ENCODE measurements at regions not wholly inside any gene's neighbourhood (a gene's known extent, or its start where the extent isn't known, plus 50 kb on each side); places are given as distances from the start of the nearest gene placed in this dataset.

GRCh38 chr3:96754128-96754527 is 60.3 kb upstream of the EPHA6 start:
- Histone ChIP-seq H3K4me3 (ENCODE audit: low read depth, low read length) (no peak overlapping the region), H2BK12ac (ENCODE audit: low read length) (no peak overlapping the region), H4K12ac (ENCODE audit: low read depth, low read length) (no peak overlapping the region), H3K4me1 (ENCODE audit: control insufficient read depth in 1 of 2, insufficient read depth in 2 of 2, low read length in 2 of 2) (peaks cover 0 to 1% of the 10 kb centered on the region in 2 experiments), H3K27ac (ENCODE audit: low read depth, low read length) (no peak overlapping the region), H3K23ac (ENCODE audit: low read length) (no peak overlapping the region), H2AFZ (ENCODE audit: insufficient read depth, low read length, poor library complexity) (no peak overlapping the region), H3K36me3 (ENCODE audit: control insufficient read depth in 1 of 2, insufficient read depth in 2 of 2, low read length in 2 of 2) (no peaks in the 10 kb centered on the region), H3K18ac (ENCODE audit: low read length) (no peak overlapping the region), H3K9ac (ENCODE audit: low read length) (no peak overlapping the region), H3K79me2 (ENCODE audit: control insufficient read depth, insufficient read depth, low read length, poor library complexity) (no peaks in the 10 kb centered on the region), H2BK5ac (ENCODE audit: low read depth, low read length, poor library complexity) (no peak overlapping the region), H3K79me1 (ENCODE audit: low read length) (no peaks in the 10 kb centered on the region), H3K9me3 (ENCODE audit: insufficient read depth, low read depth, low read length) (no peaks in the 10 kb centered on the region), H4K91ac (ENCODE audit: low read depth, low read length) (no peak overlapping the region), H3K4ac (ENCODE audit: low read depth, low read length) (no peak overlapping the region), H2BK120ac (ENCODE audit: insufficient read depth, low read length, poor library complexity) (no peak overlapping the region), H2AK5ac (ENCODE audit: low read length) (no peak overlapping the region), H4K8ac (ENCODE audit: low read depth, low read length) (no peak overlapping the region), H3K14ac (ENCODE audit: low read length) (no peak overlapping the region), H3K4me2 (ENCODE audit: low read length) (no peak overlapping the region), H3K27me3 (ENCODE audit: insufficient read depth, low read length) (no peaks in the 10 kb centered on the region)
- WGBS (ENCODE audit: extremely low coverage, insufficient coverage, insufficient read length) = no CpG with 5 or more reads among the region's 5 CpGs
- DNase-seq = no peak

DNA sequence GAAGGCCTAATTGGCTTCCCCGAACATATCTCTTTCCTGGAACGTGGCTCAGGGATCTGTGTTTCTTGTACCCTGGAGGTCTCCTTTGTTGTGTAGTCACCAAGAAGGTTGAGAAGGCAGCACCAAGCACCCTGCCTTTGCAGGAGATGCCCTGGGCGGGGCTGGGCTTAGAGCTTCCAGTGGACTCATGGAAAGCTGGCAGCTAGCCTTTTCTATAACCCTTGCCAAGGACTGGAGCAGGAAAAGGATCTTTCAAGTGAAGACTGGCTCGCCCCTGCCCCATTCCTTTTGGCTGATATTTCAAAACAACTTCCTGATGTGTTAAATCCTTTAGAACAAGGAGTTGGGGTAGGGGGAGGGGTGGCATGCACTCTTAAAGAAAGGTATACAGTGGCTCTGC is 58.9 kb upstream of the EPHA6 start:
- no peak overlapping the region for H2BK5ac ChIP-seq (ENCODE audit: low read depth, low read length, poor library complexity)
- H3K9me3 ChIP-seq (ENCODE audit: insufficient read depth, low read depth, low read length) = no peaks in the 10 kb centered on the region
- H2BK12ac ChIP-seq (ENCODE audit: low read length) = no peak overlapping the region
- H3K4me3 ChIP-seq (ENCODE audit: low read depth, low read length) = no peak overlapping the region
- H3K18ac ChIP-seq (ENCODE audit: low read length) = no peak overlapping the region
- H3K27ac ChIP-seq (ENCODE audit: low read depth, low read length) = no peak overlapping the region
- H3K4ac ChIP-seq (ENCODE audit: low read depth, low read length) = no peak overlapping the region
- peaks cover 0 to 1% of the 10 kb centered on the region in 2 experiments for H3K4me1 ChIP-seq (ENCODE audit: control insufficient read depth in 1 of 2, insufficient read depth in 2 of 2, low read length in 2 of 2)
- H3K4me2 ChIP-seq (ENCODE audit: low read length) = no peak overlapping the region
- no peaks in the 10 kb centered on the region for H3K27me3 ChIP-seq (ENCODE audit: insufficient read depth, low read length)
- H3K9ac ChIP-seq (ENCODE audit: low read length) = no peak overlapping the region
- no peak for DNase-seq
- H4K8ac ChIP-seq (ENCODE audit: low read depth, low read length) = no peak overlapping the region
- no peaks in the 10 kb centered on the region for H3K79me1 ChIP-seq (ENCODE audit: low read length)
- H4K12ac ChIP-seq (ENCODE audit: low read depth, low read length) = no peak overlapping the region
- no peak overlapping the region for H2AFZ ChIP-seq (ENCODE audit: insufficient read depth, low read length, poor library complexity)
- no peak overlapping the region for H3K23ac ChIP-seq (ENCODE audit: low read length)
- H3K79me2 ChIP-seq (ENCODE audit: control insufficient read depth, insufficient read depth, low read length, poor library complexity) = no peaks in the 10 kb centered on the region
- H2BK120ac ChIP-seq (ENCODE audit: insufficient read depth, low read length, poor library complexity) = no peak overlapping the region
- no peak overlapping the region for H4K91ac ChIP-seq (ENCODE audit: low read depth, low read length)
- no peak overlapping the region for H2AK5ac ChIP-seq (ENCODE audit: low read length)
- H3K14ac ChIP-seq (ENCODE audit: low read length) = no peak overlapping the region
- no CpG with 5 or more reads among the region's 4 CpGs for WGBS (ENCODE audit: extremely low coverage, insufficient coverage, insufficient read length)
- H3K36me3 ChIP-seq (ENCODE audit: control insufficient read depth in 1 of 2, insufficient read depth in 2 of 2, low read length in 2 of 2) = no peaks in the 10 kb centered on the region

GRCh38 chr3:96756516-96756915 is 57.9 kb upstream of the EPHA6 start:
- Histone ChIP-seq H3K9ac (ENCODE audit: low read length) (no peak overlapping the region), H3K4me2 (ENCODE audit: low read length) (no peak overlapping the region), H3K4ac (ENCODE audit: low read depth, low read length) (no peak overlapping the region), H3K4me1 (ENCODE audit: control insufficient read depth in 1 of 2, insufficient read depth in 2 of 2, low read length in 2 of 2) (peaks cover 0 to 1% of the 10 kb centered on the region in 2 experiments), H3K9me3 (ENCODE audit: insufficient read depth, low read depth, low read length) (no peaks in the 10 kb centered on the region), H4K91ac (ENCODE audit: low read depth, low read length) (no peak overlapping the region), H2BK12ac (ENCODE audit: low read length) (no peak overlapping the region), H3K79me2 (ENCODE audit: control insufficient read depth, insufficient read depth, low read length, poor library complexity) (no peaks in the 10 kb centered on the region), H3K27me3 (ENCODE audit: insufficient read depth, low read length) (no peaks in the 10 kb centered on the region), H3K23ac (ENCODE audit: low read length) (no peak overlapping the region), H3K18ac (ENCODE audit: low read length) (no peak overlapping the region), H3K4me3 (ENCODE audit: low read depth, low read length) (no peak overlapping the region), H3K79me1 (ENCODE audit: low read length) (no peaks in the 10 kb centered on the region), H2AFZ (ENCODE audit: insufficient read depth, low read length, poor library complexity) (no peak overlapping the region), H2BK120ac (ENCODE audit: insufficient read depth, low read length, poor library complexity) (no peak overlapping the region), H4K8ac (ENCODE audit: low read depth, low read length) (no peak overlapping the region), H2AK5ac (ENCODE audit: low read length) (no peak overlapping the region), H2BK5ac (ENCODE audit: low read depth, low read length, poor library complexity) (no peak overlapping the region), H3K36me3 (ENCODE audit: control insufficient read depth in 1 of 2, insufficient read depth in 2 of 2, low read length in 2 of 2) (no peaks in the 10 kb centered on the region), H3K14ac (ENCODE audit: low read length) (no peak overlapping the region), H4K12ac (ENCODE audit: low read depth, low read length) (no peak overlapping the region), H3K27ac (ENCODE audit: low read depth, low read length) (no peak overlapping the region)
- no peak for DNase-seq
- no CpG with 5 or more reads among the region's 1 CpG for WGBS (ENCODE audit: extremely low coverage, insufficient coverage, insufficient read length)

DNA sequence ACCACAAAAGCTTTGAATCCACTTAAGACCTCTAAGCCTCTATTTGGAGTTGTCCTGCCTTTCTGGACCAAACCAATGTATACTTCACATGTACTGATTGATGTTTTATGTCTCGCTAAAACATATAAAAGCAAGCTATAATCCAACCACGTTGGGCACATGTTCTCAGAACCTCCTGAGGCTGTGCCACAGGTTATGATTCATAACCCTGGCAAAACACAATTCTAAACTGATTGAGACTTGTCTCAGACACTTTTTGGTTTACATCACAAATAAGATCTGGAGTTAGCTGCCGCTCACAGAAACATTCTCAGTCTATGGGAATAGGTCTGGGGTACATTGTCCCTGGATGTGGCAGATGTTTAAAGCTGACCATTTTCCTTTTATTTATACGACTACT is 53.4 kb upstream of the EPHA6 start:
- H2AK5ac ChIP-seq (ENCODE audit: low read length) = no peak overlapping the region
- H3K4me1 ChIP-seq (ENCODE audit: control insufficient read depth in 1 of 2, insufficient read depth in 2 of 2, low read length in 2 of 2) = no peaks in the 10 kb centered on the region
- no peak overlapping the region for H3K14ac ChIP-seq (ENCODE audit: low read length)
- H3K23ac ChIP-seq (ENCODE audit: low read length) = no peak overlapping the region
- H3K4ac ChIP-seq (ENCODE audit: low read depth, low read length) = no peak overlapping the region
- no peak overlapping the region for H4K91ac ChIP-seq (ENCODE audit: low read depth, low read length)
- H3K9me3 ChIP-seq (ENCODE audit: insufficient read depth, low read depth, low read length) = peaks cover 2% of the 10 kb centered on the region
- H3K36me3 ChIP-seq (ENCODE audit: control insufficient read depth in 1 of 2, insufficient read depth in 2 of 2, low read length in 2 of 2) = no peaks in the 10 kb centered on the region
- no peaks in the 10 kb centered on the region for H3K79me2 ChIP-seq (ENCODE audit: control insufficient read depth, insufficient read depth, low read length, poor library complexity)
- no peak overlapping the region for H4K12ac ChIP-seq (ENCODE audit: low read depth, low read length)
- H3K79me1 ChIP-seq (ENCODE audit: low read length) = no peaks in the 10 kb centered on the region
- H3K9ac ChIP-seq (ENCODE audit: low read length) = no peak overlapping the region
- no CpG with 5 or more reads among the region's 4 CpGs for WGBS (ENCODE audit: extremely low coverage, insufficient coverage, insufficient read length)
- H3K18ac ChIP-seq (ENCODE audit: low read length) = no peak overlapping the region
- no peak overlapping the region for H3K27ac ChIP-seq (ENCODE audit: low read depth, low read length)
- no peak overlapping the region for H2BK12ac ChIP-seq (ENCODE audit: low read length)
- DNase-seq = no peak
- no peak overlapping the region for H2AFZ ChIP-seq (ENCODE audit: insufficient read depth, low read length, poor library complexity)
- H2BK5ac ChIP-seq (ENCODE audit: low read depth, low read length, poor library complexity) = no peak overlapping the region
- H3K4me3 ChIP-seq (ENCODE audit: low read depth, low read length) = no peak overlapping the region
- H3K27me3 ChIP-seq (ENCODE audit: insufficient read depth, low read length) = no peaks in the 10 kb centered on the region
- no peak overlapping the region for H3K4me2 ChIP-seq (ENCODE audit: low read length)
- no peak overlapping the region for H2BK120ac ChIP-seq (ENCODE audit: insufficient read depth, low read length, poor library complexity)
- H4K8ac ChIP-seq (ENCODE audit: low read depth, low read length) = no peak overlapping the region

Data from trophoblast cell (in vitro differentiated cells and primary cell).